ENCODE measurements at regions not wholly inside any gene's neighbourhood (a gene's known extent, or its start where the extent isn't known, plus 50 kb on each side); places are given as distances from the start of the nearest gene placed in this dataset.

DNA sequence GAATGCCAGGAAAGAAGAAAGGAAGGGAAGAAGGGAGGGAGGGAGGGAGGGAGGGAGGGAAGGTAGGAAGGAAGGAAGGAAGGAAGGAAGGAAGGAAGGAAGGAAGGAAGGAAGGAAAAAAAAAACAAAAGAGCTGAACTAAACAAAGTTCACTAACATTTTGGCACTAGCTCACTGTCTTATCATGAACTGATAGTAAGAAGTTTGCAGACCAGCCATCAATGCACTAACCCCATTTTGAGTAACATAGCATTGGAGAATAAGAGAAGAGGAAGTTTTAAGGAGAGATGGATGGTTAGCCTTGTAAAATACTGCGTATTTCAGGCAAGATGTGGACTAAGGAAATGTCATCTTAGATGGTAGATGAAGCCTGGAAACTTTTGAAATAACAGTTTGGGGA is 1136.0 kb downstream of the FLRT2 start:
- TF ChIP-seq, protein P1, sequence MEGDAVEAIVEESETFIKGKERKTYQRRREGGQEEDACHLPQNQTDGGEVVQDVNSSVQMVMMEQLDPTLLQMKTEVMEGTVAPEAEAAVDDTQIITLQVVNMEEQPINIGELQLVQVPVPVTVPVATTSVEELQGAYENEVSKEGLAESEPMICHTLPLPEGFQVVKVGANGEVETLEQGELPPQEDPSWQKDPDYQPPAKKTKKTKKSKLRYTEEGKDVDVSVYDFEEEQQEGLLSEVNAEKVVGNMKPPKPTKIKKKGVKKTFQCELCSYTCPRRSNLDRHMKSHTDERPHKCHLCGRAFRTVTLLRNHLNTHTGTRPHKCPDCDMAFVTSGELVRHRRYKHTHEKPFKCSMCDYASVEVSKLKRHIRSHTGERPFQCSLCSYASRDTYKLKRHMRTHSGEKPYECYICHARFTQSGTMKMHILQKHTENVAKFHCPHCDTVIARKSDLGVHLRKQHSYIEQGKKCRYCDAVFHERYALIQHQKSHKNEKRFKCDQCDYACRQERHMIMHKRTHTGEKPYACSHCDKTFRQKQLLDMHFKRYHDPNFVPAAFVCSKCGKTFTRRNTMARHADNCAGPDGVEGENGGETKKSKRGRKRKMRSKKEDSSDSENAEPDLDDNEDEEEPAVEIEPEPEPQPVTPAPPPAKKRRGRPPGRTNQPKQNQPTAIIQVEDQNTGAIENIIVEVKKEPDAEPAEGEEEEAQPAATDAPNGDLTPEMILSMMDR (IDR thresholded peaks at IDR 0.05; ENCODE audit: low read depth, low read length) = no peak
- no peak for TF ChIP-seq MYC (IDR thresholded peaks at IDR 0.05; ENCODE audit: low read depth, low read length)

All from NB4 (cell line).